K562 (cell line): ENCODE measurements at regions not wholly inside any gene's neighbourhood (a gene's known extent, or its start where the extent isn't known, plus 50 kb on each side); places are given as distances from the start of the nearest gene placed in this dataset.

Experiments
- ATAC-seq: fragments of 200-7000 bp; cut with Tn5 transposase; 3 replicates; pipeline ENCODE4 v1.9.1; 2020; ENCODE audit warnings: moderate library complexity
- BruUV-seq: library from RNA; stranded (reverse); fragments of 400-500 nt; replicated peaks from 2 replicates; lab custom pipeline; 2021; lab: Mats Ljungman, UMichigan
- CTCF ChIA-PET: fragments of 300-600 bp; formaldehyde crosslinking; extraction: SDS; loops from one replicate; lab custom pipeline; 2021; ENCODE audit warnings: low intra/inter-chr PET ratio; lab: Yijun Ruan, JAX
- POLR2A ChIA-PET: fragments of 300-600, 350-650 bp; sonication (Branson Sonifier 250); formaldehyde crosslinking; extraction: SDS; loops from one replicate; lab custom pipeline; 2021; ENCODE audit warnings: antibody characterized with exemption, inconsistent platforms; lab: Yijun Ruan, JAX
- DNase-seq, 4 experiments: peaks; one replicate each; pipeline versions ENCODE4 v3.0.0 to v3.0.0-alpha.2; 2011 to 2018; ENCODE audit warnings: low spot score in 3 of 4, mixed read lengths in 3 of 4; ENCODE audit errors: extremely low read depth in 1 of 4
- FAIRE-seq: peaks from 2 replicates; lab custom pipeline; 2011; peaks lifted over from hg19 to GRCh38; lab: Jason Lieb, UNC
- H2AFZ ChIP-seq: 2 replicates; pipeline ENCODE4 v1.6.0; 2011; ENCODE audit warnings: low read depth, low read length, control low read depth, inconsistent platforms
- H3K27ac ChIP-seq: fragments of 200-600 bp; 3 replicates; pipeline ENCODE4 v1.8.0; 2011; ENCODE audit warnings: low read depth, mild to moderate bottlenecking, control low read depth, inconsistent platforms, low read length, moderate library complexity, mixed read lengths; ENCODE audit errors: extremely low read depth
- H3K27me3 ChIP-seq, 2 experiments: fragments of 300-600 bp in 1 of 2; 2 replicates in 1 of 2; 3 replicates in 1 of 2; pipeline versions ENCODE4 v1.6.0 to v1.8.0; 2011; ENCODE audit warnings: inconsistent platforms in 2 of 2, low read length in 2 of 2, mild to moderate bottlenecking in 1 of 2, mixed read lengths in 1 of 2, moderate library complexity in 1 of 2; ENCODE audit not compliant: control insufficient read depth in 2 of 2, insufficient read depth in 2 of 2
- H3K36me3 ChIP-seq: fragments of 300-600 bp; 3 replicates; pipeline ENCODE4 v1.8.0; 2011; ENCODE audit warnings: mild to moderate bottlenecking, low read length, inconsistent platforms; ENCODE audit not compliant: control insufficient read depth, insufficient read depth
- H3K4me1 ChIP-seq, 2 experiments: fragments of 200-600 bp in 1 of 2; replicated peaks in 1 of 2; 2 replicates in 1 of 2; 3 replicates in 1 of 2; pipeline versions ENCODE4 v1.5.1 to v1.8.0; 2011; ENCODE audit warnings: inconsistent platforms in 2 of 2, low read length in 2 of 2, mild to moderate bottlenecking in 1 of 2, mixed read lengths in 1 of 2, moderate library complexity in 1 of 2; ENCODE audit not compliant: control insufficient read depth in 2 of 2, insufficient read depth in 2 of 2
- H3K4me2 ChIP-seq: 2 replicates; pipeline ENCODE4 v1.6.1; 2011; ENCODE audit warnings: low read length, control low read depth, inconsistent platforms, mixed read lengths; ENCODE audit not compliant: insufficient read depth
- H3K4me3 ChIP-seq: fragments of 200-600 bp; sonication (generic), shearing (Covaris generic); 2 replicates; pipeline ENCODE4 v1.5.1; 2016; ENCODE audit warnings: control low read depth, inconsistent platforms
- H3K79me2 ChIP-seq: fragments of 200-600 bp; 3 replicates; pipeline ENCODE4 v1.8.0; 2011; ENCODE audit warnings: low read length, inconsistent platforms; ENCODE audit not compliant: control insufficient read depth, insufficient read depth
- H3K9ac ChIP-seq, 2 experiments: 2 replicates each; pipeline versions ENCODE4 v1.6.0 to v1.6.1; 2011; ENCODE audit warnings: low read depth in 2 of 2, low read length in 2 of 2, control low read depth in 1 of 2, inconsistent platforms in 1 of 2, mild to moderate bottlenecking in 1 of 2, mixed read lengths in 1 of 2; ENCODE audit not compliant: insufficient read depth in 1 of 2
- H3K9me1 ChIP-seq: one replicate; pipeline ENCODE4 v1.6.0; 2011; ENCODE audit warnings: inconsistent platforms, mild to moderate bottlenecking, low read length, moderate library complexity; ENCODE audit not compliant: control insufficient read depth, insufficient read depth
- H3K9me3 ChIP-seq: replicated peaks from 2 replicates; pipeline ENCODE4 v1.5.1; 2011; ENCODE audit warnings: low read depth, low read length, inconsistent platforms; ENCODE audit not compliant: control insufficient read depth, insufficient read depth
- H4K20me1 ChIP-seq: replicated peaks from 2 replicates; pipeline ENCODE4 v1.6.1; 2011; ENCODE audit warnings: low read length, inconsistent platforms, mixed read lengths; ENCODE audit not compliant: control insufficient read depth, insufficient read depth
- CBX8 ChIP-seq: fragments of 200-600 bp; sonication (generic); IDR thresholded peaks from 2 replicates; pipeline ENCODE4 v1.6.1; 2012; ENCODE audit warnings: borderline replicate concordance, mixed run types, low read depth, mild to moderate bottlenecking, moderate library complexity, mixed read lengths, low read length, control low read depth, inconsistent platforms; ENCODE audit not compliant: poor library complexity, severe bottlenecking; ENCODE audit errors: extremely low read depth
- CCNT2 ChIP-seq: IDR thresholded peaks from 2 replicates; pipeline ENCODE4 v1.6.1; 2011; ENCODE audit warnings: borderline replicate concordance, low read depth, mild to moderate bottlenecking, moderate library complexity, mixed read lengths, low read length; ENCODE audit not compliant: insufficient read length; ENCODE audit errors: extremely low read depth
- ELK3 ChIP-seq: fragments of 450-650 bp; formaldehyde crosslinking; IDR thresholded peaks from 2 replicates; pipeline ENCODE4 v1.4.0; 2020; ENCODE audit warnings: mild to moderate bottlenecking
- ESRRB ChIP-seq: fragments of 250-450 bp; sonication (Bioruptor Pico); IDR thresholded peaks from 2 replicates; pipeline ENCODE4 v1.5.0; 2020; ENCODE audit warnings: mild to moderate bottlenecking, moderate library complexity, borderline replicate concordance
- GABPB1 ChIP-seq: sonication (generic); formaldehyde crosslinking; IDR thresholded peaks from 2 replicates; pipeline ENCODE4 v1.8.0; 2022; ENCODE audit warnings: mild to moderate bottlenecking, missing genetic modification reagents
- GTF2E2 ChIP-seq: fragments of 200-800 bp; sonication (Bioruptor generic); IDR thresholded peaks from 2 replicates; pipeline ENCODE4 v1.6.1; 2016; ENCODE audit warnings: missing genetic modification characterization, missing compliant biosample characterization
- MTA1 ChIP-seq: fragments of 450-650 bp; IDR thresholded peaks from 2 replicates; pipeline ENCODE4 v1.6.1; 2017; ENCODE audit warnings: borderline replicate concordance
- PYGO2 ChIP-seq: fragments of 450-650 bp; IDR thresholded peaks from 2 replicates; pipeline ENCODE4 v1.6.1; 2016; ENCODE audit warnings: mild to moderate bottlenecking, missing genetic modification characterization, moderate library complexity, missing compliant biosample characterization
- VEZF1 ChIP-seq: fragments of 200-800 bp; sonication (Bioruptor generic); IDR thresholded peaks from 2 replicates; pipeline ENCODE4 v1.6.1; 2017; ENCODE audit warnings: missing genetic modification characterization, missing compliant biosample characterization
- ZEB2 ChIP-seq: fragments of 450-650 bp; IDR thresholded peaks from 2 replicates; pipeline ENCODE4 v1.6.1; 2016
- ZNF143 ChIP-seq: sonication (generic); formaldehyde crosslinking; IDR thresholded peaks from 2 replicates; pipeline ENCODE4 v1.9.0; 2022; ENCODE audit warnings: mild to moderate bottlenecking, missing genetic modification reagents
- WGBS: fragments of 100-300 bp; shearing (Covaris generic); methylation state at CpG from one replicate; pipeline ENCODE4 v1.1.6; 2016; ENCODE audit warnings: low coverage, mixed read lengths; ENCODE audit not compliant: insufficient coverage; ENCODE audit errors: missing lambda C conversion rate; 5-methylcytosine and 5-hydroxymethylcytosine counted together
- in situ Hi-C: fragments of 300-500 bp; cut with MboI; formaldehyde crosslinking; loops from 4 replicates; pipeline ENCODE4 v1.15.0; 2018; ENCODE audit warnings: inconsistent platforms, mixed read lengths
- intact Hi-C: fragments of 100-400 bp; cut with micrococcal nuclease; formaldehyde crosslinking; loops from 2 replicates; pipeline ENCODE4 v1.14.2; 2022

DNA sequence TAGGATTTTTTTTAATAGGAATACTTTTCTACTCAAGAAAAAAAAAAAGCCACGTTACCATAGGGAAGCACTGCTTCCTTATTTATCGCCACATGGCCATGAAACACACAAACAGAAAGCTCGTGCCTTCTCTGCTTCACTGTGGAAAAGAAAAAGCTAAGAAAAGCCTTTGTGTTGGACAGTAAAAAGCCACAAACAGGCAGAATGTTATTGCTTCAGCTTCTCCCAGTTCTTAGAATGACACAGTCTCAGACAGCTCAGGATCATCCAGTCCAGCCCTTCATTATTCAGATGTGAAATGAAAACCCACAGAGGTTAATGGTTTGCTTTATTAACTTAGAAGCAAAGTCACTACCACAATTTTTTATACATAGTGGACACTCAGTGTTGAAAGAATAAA is 181.6 kb upstream of the NOCT start:
- DNase-seq (no peak), FAIRE-seq (no peak), ATAC-seq (no peak)
- no peak overlapping the region for H3K9ac ChIP-seq
- H3K27ac ChIP-seq: no peak overlapping the region
- no peak overlapping the region for H3K4me3 ChIP-seq
- no peaks in the 10 kb centered on the region for H4K20me1 ChIP-seq
- no peaks in the 10 kb centered on the region for H3K9me1 ChIP-seq
- H3K9me3 ChIP-seq: no peaks in the 10 kb centered on the region
- peaks cover 8 to 9% of the 10 kb centered on the region in 2 experiments; a peak in 2 of 5 replicates for H3K27me3 ChIP-seq
- intact Hi-C loops (loop anchor here (2.0 to 10.0 kb wide), 2 partner anchors 85 to 149 kb away; no protein-coding TSS in a partner anchor), in situ Hi-C loops (no loop called here)
- ChIA-PET POLR2A (no interaction called here), CTCF (no interaction called here)
- no peak overlapping the region for H3K4me2 ChIP-seq
- H3K79me2 ChIP-seq: no peaks in the 10 kb centered on the region
- no peaks in the 10 kb centered on the region for H3K4me1 ChIP-seq
- no TSS peak for BruUV-seq
- TF ChIP-seq GABPB1 (no peak), CCNT2 (no peak), ELK3 (CRISPR knock-in tag) (no peak), VEZF1 (CRISPR knock-in tag) (no peak), CBX8 (no peak), ZNF143 (CRISPR knock-in tag) (no peak), ZEB2 (no peak), GTF2E2 (tag) (no peak), PYGO2 (tag) (no peak), ESRRB (CRISPR knock-in tag) (no peak), MTA1 (no peak)
- WGBS: 18% methylated on average over 3 of the region's 3 CpGs
- no peak overlapping the region for H2AFZ ChIP-seq
- H3K36me3 ChIP-seq: no peaks in the 10 kb centered on the region
